SK-N-SH (cell line): ENCODE measurements at regions not wholly inside any gene's neighbourhood (a gene's known extent, or its start where the extent isn't known, plus 50 kb on each side); places are given as distances from the start of the nearest gene placed in this dataset.

Source experiments
- CTCF ChIA-PET: fragments of 300-600, 350-600 bp; formaldehyde crosslinking; extraction: SDS; loops from one replicate; lab custom pipeline; 2021; lab: Yijun Ruan, JAX
- POLR2A ChIA-PET: fragments of 350-600 bp; sonication (Branson Sonifier 250); formaldehyde crosslinking; extraction: SDS; loops from one replicate; lab custom pipeline; 2020; ENCODE audit warnings: antibody characterized with exemption, inconsistent platforms; lab: Yijun Ruan, JAX
- DNase-seq: peaks from one replicate; pipeline ENCODE4 v3.0.0; 2012
- H2AFZ ChIP-seq: fragments of 200-600 bp; sonication (generic); 2 replicates; pipeline ENCODE4 v1.8.1; 2016; ENCODE audit warnings: antibody characterized with exemption, mild to moderate bottlenecking, low read depth
- H3F3A ChIP-seq: fragments of 200-600 bp; sonication (generic); replicated peaks from 2 replicates; pipeline ENCODE3; 2016; ENCODE audit warnings: antibody characterized with exemption, mild to moderate bottlenecking; ENCODE audit not compliant: insufficient read depth
- H3K27ac ChIP-seq, 2 experiments: fragments of 200-500 bp in 1 of 2; fragments of 200-600 bp in 1 of 2; sonication (Bioruptor generic) in 1 of 2; sonication (generic), shearing (Covaris generic) in 1 of 2; 2 replicates each; pipeline versions ENCODE4 v1.5.1 to v1.6.1; 2014 to 2016; ENCODE audit warnings: low read depth in 2 of 2, inconsistent platforms in 1 of 2, low read length in 1 of 2, mild to moderate bottlenecking in 1 of 2, mixed read lengths in 1 of 2
- H3K27me3 ChIP-seq: fragments of 200-600 bp; sonication (generic), shearing (Covaris generic); 2 replicates; pipeline ENCODE4 v1.6.1; 2016; ENCODE audit warnings: mixed run types; ENCODE audit not compliant: insufficient read depth
- H3K36me3 ChIP-seq, 2 experiments: fragments of 200-500 bp in 1 of 2; fragments of 200-600 bp in 1 of 2; sonication (Bioruptor generic) in 1 of 2; sonication (generic) in 1 of 2; replicated peaks in 1 of 2; 2 replicates each; pipeline versions ENCODE3 to v1.5.1; 2014 to 2016; ENCODE audit warnings: low read length in 1 of 2, mild to moderate bottlenecking in 1 of 2; ENCODE audit not compliant: insufficient read depth in 2 of 2, control insufficient read depth in 1 of 2
- H3K4me1 ChIP-seq, 2 experiments: fragments of 200-500 bp in 1 of 2; fragments of 200-600 bp in 1 of 2; sonication (Bioruptor generic) in 1 of 2; sonication (generic), shearing (Covaris generic) in 1 of 2; 2 replicates each; pipeline versions ENCODE4 v1.5.1 to v1.6.1; 2014 to 2016; ENCODE audit warnings: low read depth in 1 of 2, low read length in 1 of 2, mixed run types in 1 of 2; ENCODE audit not compliant: insufficient read depth in 2 of 2, control insufficient read depth in 1 of 2
- H3K4me2 ChIP-seq: fragments of 200-600 bp; sonication (generic), shearing (Covaris generic); 2 replicates; pipeline ENCODE4 v1.6.1; 2017; ENCODE audit warnings: mixed run types
- H3K4me3 ChIP-seq, 2 experiments: fragments of 200-500 bp in 1 of 2; fragments of 200-600 bp in 1 of 2; sonication (Bioruptor generic) in 1 of 2; sonication (generic), shearing (Covaris generic) in 1 of 2; 2 replicates each; pipeline versions ENCODE4 v1.5.1 to v1.8.1; 2014 to 2016; ENCODE audit warnings: low read depth in 2 of 2, inconsistent platforms in 1 of 2, low read length in 1 of 2, mild to moderate bottlenecking in 1 of 2, mixed read lengths in 1 of 2, moderate library complexity in 1 of 2
- H3K79me2 ChIP-seq: fragments of 200-600 bp; sonication (generic); 2 replicates; pipeline ENCODE4 v1.8.1; 2017; ENCODE audit warnings: mild to moderate bottlenecking; ENCODE audit not compliant: insufficient read depth
- H3K9ac ChIP-seq: fragments of 200-600 bp; sonication (generic); 2 replicates; pipeline ENCODE4 v1.6.1; 2017; ENCODE audit warnings: mixed run types
- H3K9me2 ChIP-seq: fragments of 200-600 bp; sonication (generic); 2 replicates; pipeline ENCODE4 v1.6.1; 2017; ENCODE audit warnings: mixed run types
- H3K9me3 ChIP-seq: fragments of 200-600 bp; sonication (generic); 2 replicates; pipeline ENCODE4 v1.6.1; 2017; ENCODE audit warnings: mixed run types, mild to moderate bottlenecking, moderate library complexity
- H4K20me1 ChIP-seq: fragments of 200-600 bp; sonication (generic); 2 replicates; pipeline ENCODE4 v1.6.1; 2017; ENCODE audit warnings: mild to moderate bottlenecking, mixed run types; ENCODE audit not compliant: insufficient read depth
- CHD2 ChIP-seq: fragments of 150-350 bp; IDR thresholded peaks from 2 replicates; pipeline ENCODE4 v1.6.1; 2018; ENCODE audit warnings: low read length; ENCODE audit not compliant: partially characterized antibody
- GATA2 ChIP-seq: sonication (generic); formaldehyde crosslinking; IDR thresholded peaks from 2 replicates; pipeline ENCODE4 v1.5.0; 2020; ENCODE audit warnings: mild to moderate bottlenecking, missing genetic modification reagents
- MEF2A ChIP-seq: IDR thresholded peaks from 2 replicates; pipeline ENCODE4 v1.4.0; 2012; ENCODE audit warnings: low read depth, borderline replicate concordance
- NFIC ChIP-seq: IDR thresholded peaks from 2 replicates; pipeline ENCODE4 v1.4.0; 2012; ENCODE audit warnings: borderline replicate concordance
- POLR2AphosphoS5 ChIP-seq: IDR thresholded peaks from 2 replicates; pipeline ENCODE4 v1.6.1; 2012; ENCODE audit warnings: low read depth, low read length
- SIN3A ChIP-seq: IDR thresholded peaks from 2 replicates; pipeline ENCODE4 v1.6.1; 2012; ENCODE audit warnings: low read depth, mild to moderate bottlenecking, low read length, moderate library complexity, borderline replicate concordance
- SMC3 ChIP-seq: IDR thresholded peaks from 2 replicates; pipeline ENCODE4 v1.6.1; 2012; ENCODE audit warnings: low read depth, low read length, improper control_type of control experiment
- TCF12 ChIP-seq: IDR thresholded peaks from 2 replicates; pipeline ENCODE4 v1.4.0; 2012
- YY1 ChIP-seq: IDR thresholded peaks from 2 replicates; pipeline ENCODE4 v1.4.0; 2012; ENCODE audit warnings: low read depth, mild to moderate bottlenecking
- WGBS: methylation state at CpG from one replicate; pipeline ENCODE4 v1.1.6; 2017; ENCODE audit warnings: low lambda C conversion rate; 5-methylcytosine and 5-hydroxymethylcytosine counted together
- TF ChIP-seq, protein P1 (sequence below): IDR thresholded peaks from 2 replicates; pipeline ENCODE4 v1.6.1; 2012; ENCODE audit warnings: mild to moderate bottlenecking, low read depth, low read length, moderate library complexity
- TF ChIP-seq, protein P2 (sequence below): IDR thresholded peaks from 2 replicates; pipeline ENCODE4 v1.4.0; 2012; ENCODE audit warnings: low read depth
- TF ChIP-seq, protein P3 (sequence below): IDR thresholded peaks from 2 replicates; pipeline ENCODE4 v1.4.0; 2012; ENCODE audit warnings: low read depth, borderline replicate concordance

- DNase-seq = no peak
- H3K9ac ChIP-seq = no peak overlapping the region
- H3K4me2 ChIP-seq = no peak overlapping the region
- H3K4me1 ChIP-seq = no peaks in the 10 kb centered on the region
- no peaks in the 10 kb centered on the region for H3K9me2 ChIP-seq
- WGBS = under 1% methylated on average over 4 of the region's 4 CpGs
- no peaks in the 10 kb centered on the region for H3K27me3 ChIP-seq
- no peaks in the 10 kb centered on the region for H3K9me3 ChIP-seq
- no peaks in the 10 kb centered on the region for H3K36me3 ChIP-seq
- no peak overlapping the region for H2AFZ ChIP-seq
- ChIA-PET CTCF (no interaction called here), POLR2A (no interaction called here)
- no peak overlapping the region for H3K27ac ChIP-seq
- no peaks in the 10 kb centered on the region for H3K79me2 ChIP-seq
- H3F3A ChIP-seq = no peaks in the 10 kb centered on the region
- TF ChIP-seq YY1 (no peak), CHD2 (no peak), SIN3A (no peak), TCF12 (no peak)
- TF ChIP-seq, protein P1, sequence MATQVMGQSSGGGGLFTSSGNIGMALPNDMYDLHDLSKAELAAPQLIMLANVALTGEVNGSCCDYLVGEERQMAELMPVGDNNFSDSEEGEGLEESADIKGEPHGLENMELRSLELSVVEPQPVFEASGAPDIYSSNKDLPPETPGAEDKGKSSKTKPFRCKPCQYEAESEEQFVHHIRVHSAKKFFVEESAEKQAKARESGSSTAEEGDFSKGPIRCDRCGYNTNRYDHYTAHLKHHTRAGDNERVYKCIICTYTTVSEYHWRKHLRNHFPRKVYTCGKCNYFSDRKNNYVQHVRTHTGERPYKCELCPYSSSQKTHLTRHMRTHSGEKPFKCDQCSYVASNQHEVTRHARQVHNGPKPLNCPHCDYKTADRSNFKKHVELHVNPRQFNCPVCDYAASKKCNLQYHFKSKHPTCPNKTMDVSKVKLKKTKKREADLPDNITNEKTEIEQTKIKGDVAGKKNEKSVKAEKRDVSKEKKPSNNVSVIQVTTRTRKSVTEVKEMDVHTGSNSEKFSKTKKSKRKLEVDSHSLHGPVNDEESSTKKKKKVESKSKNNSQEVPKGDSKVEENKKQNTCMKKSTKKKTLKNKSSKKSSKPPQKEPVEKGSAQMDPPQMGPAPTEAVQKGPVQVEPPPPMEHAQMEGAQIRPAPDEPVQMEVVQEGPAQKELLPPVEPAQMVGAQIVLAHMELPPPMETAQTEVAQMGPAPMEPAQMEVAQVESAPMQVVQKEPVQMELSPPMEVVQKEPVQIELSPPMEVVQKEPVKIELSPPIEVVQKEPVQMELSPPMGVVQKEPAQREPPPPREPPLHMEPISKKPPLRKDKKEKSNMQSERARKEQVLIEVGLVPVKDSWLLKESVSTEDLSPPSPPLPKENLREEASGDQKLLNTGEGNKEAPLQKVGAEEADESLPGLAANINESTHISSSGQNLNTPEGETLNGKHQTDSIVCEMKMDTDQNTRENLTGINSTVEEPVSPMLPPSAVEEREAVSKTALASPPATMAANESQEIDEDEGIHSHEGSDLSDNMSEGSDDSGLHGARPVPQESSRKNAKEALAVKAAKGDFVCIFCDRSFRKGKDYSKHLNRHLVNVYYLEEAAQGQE = no peak
- TF ChIP-seq, protein P2, sequence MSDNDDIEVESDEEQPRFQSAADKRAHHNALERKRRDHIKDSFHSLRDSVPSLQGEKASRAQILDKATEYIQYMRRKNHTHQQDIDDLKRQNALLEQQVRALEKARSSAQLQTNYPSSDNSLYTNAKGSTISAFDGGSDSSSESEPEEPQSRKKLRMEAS = no peak
- TF ChIP-seq, protein P3, sequence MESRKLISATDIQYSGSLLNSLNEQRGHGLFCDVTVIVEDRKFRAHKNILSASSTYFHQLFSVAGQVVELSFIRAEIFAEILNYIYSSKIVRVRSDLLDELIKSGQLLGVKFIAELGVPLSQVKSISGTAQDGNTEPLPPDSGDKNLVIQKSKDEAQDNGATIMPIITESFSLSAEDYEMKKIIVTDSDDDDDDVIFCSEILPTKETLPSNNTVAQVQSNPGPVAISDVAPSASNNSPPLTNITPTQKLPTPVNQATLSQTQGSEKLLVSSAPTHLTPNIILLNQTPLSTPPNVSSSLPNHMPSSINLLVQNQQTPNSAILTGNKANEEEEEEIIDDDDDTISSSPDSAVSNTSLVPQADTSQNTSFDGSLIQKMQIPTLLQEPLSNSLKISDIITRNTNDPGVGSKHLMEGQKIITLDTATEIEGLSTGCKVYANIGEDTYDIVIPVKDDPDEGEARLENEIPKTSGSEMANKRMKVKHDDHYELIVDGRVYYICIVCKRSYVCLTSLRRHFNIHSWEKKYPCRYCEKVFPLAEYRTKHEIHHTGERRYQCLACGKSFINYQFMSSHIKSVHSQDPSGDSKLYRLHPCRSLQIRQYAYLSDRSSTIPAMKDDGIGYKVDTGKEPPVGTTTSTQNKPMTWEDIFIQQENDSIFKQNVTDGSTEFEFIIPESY = no peak
- no peaks in the 10 kb centered on the region for H4K20me1 ChIP-seq
- H3K4me3 ChIP-seq = no peak overlapping the region
Measured at GRCh38 chr7:145183069-145183468, 347.2 kb upstream of the TPK1 start.

DNA sequence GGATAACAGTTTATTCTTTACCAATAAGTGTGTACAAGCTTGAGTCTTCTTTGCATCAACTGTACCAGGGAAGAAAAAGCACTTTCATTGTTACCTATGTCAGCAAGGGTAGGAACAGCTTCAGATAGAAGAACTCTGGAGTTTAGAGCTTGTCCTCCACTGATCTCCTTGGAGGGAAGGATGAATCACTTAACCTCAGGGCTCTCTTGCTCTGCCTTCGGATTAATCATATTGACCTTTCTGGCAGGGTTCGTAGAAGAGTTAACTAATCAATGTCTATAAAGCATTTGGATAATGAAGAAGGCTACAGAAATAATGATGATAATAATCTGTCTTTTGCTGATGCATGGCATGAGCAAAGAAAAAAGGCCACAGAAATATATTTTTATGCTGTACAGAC is 339.5 kb upstream of the TPK1 start:
- no peak overlapping the region for H2AFZ ChIP-seq
- H3K27ac ChIP-seq = no peak overlapping the region
- H3K9me3 ChIP-seq = peaks cover 5% of the 10 kb centered on the region; the same call in 1 of the 2 replicates
- WGBS = 2% methylated on average over 2 of the region's 2 CpGs
- no peak overlapping the region for H3K9ac ChIP-seq
- no peak for DNase-seq
- TF ChIP-seq POLR2AphosphoS5 (no peak), GATA2 (CRISPR knock-in tag) (no peak), NFIC (no peak), SMC3 (no peak), MEF2A (no peak)
- TF ChIP-seq, protein P2 = no peak
- TF ChIP-seq, protein P1 = no peak
- no peaks in the 10 kb centered on the region for H3K36me3 ChIP-seq
- no peaks in the 10 kb centered on the region for H3K9me2 ChIP-seq
- H3K4me2 ChIP-seq = no peak overlapping the region
- no peaks in the 10 kb centered on the region for H3K27me3 ChIP-seq
- no peak overlapping the region for H3K4me3 ChIP-seq
- H3F3A ChIP-seq = no peaks in the 10 kb centered on the region
- H4K20me1 ChIP-seq = no peaks in the 10 kb centered on the region
- ChIA-PET CTCF (interaction anchor here (2.5 kb wide), 1 partner anchor 915 kb away, joined by 6 read pairs; no protein-coding TSS in a partner anchor), POLR2A (no interaction called here)
- no peaks in the 10 kb centered on the region for H3K4me1 ChIP-seq
- H3K79me2 ChIP-seq = no peaks in the 10 kb centered on the region
